ENCODE measurements at regions not wholly inside any gene's neighbourhood (a gene's known extent, or its start where the extent isn't known, plus 50 kb on each side); places are given as distances from the start of the nearest gene placed in this dataset.

- no peak for DNase-seq (ENCODE audit: low read depth)
Observed at GRCh38 chr4:11182586-11183355, 245.9 kb downstream of the HS3ST1 start.

GRCh38 chr4:11182031-11182430, 246.7 kb downstream of the HS3ST1 start:
- DNase-seq (ENCODE audit: low read depth), result no peak

- no peak for DNase-seq (ENCODE audit: low read depth)
Observed at GRCh38 chr4:11179796-11180195, 248.9 kb downstream of the HS3ST1 start.

GRCh38 chr4:11178433-11178832, 250.3 kb downstream of the HS3ST1 start:
- DNase-seq (ENCODE audit: low read depth), result no peak

GRCh38 chr4:11175374-11175773, 253.3 kb downstream of the HS3ST1 start:
- DNase-seq (ENCODE audit: low read depth), result no peak

- no peak for DNase-seq (ENCODE audit: low read depth)
Observed at GRCh38 chr4:11166606-11167005, 262.1 kb downstream of the HS3ST1 start.

GRCh38 chr4:11166034-11166433, 262.7 kb downstream of the HS3ST1 start:
- no peak for DNase-seq (ENCODE audit: low read depth)

- DNase-seq (ENCODE audit: low read depth), result no peak
Observed at GRCh38 chr4:11165052-11165451, 263.6 kb downstream of the HS3ST1 start.

GRCh38 chr4:11160288-11160687, 268.4 kb downstream of the HS3ST1 start:
- no peak for DNase-seq (ENCODE audit: low read depth)

GRCh38 chr4:11158971-11159370, 269.7 kb downstream of the HS3ST1 start:
- DNase-seq (ENCODE audit: low read depth), result no peak

- DNase-seq (ENCODE audit: low read depth), result no peak
Observed at GRCh38 chr4:11155208-11155867, 273.4 kb downstream of the HS3ST1 start.

- no peak for DNase-seq (ENCODE audit: low read depth)
Observed at GRCh38 chr4:11153171-11153750, 275.4 kb downstream of the HS3ST1 start.

- DNase-seq (ENCODE audit: low read depth), result no peak
Observed at GRCh38 chr4:11152684-11153083, 276.0 kb downstream of the HS3ST1 start.

- DNase-seq (ENCODE audit: low read depth), result no peak
Observed at GRCh38 chr4:11151500-11151899, 277.2 kb downstream of the HS3ST1 start.

GRCh38 chr4:11149612-11150259, 279.0 kb downstream of the HS3ST1 start:
- no peak for DNase-seq (ENCODE audit: low read depth)

GRCh38 chr4:11139871-11140270, 288.8 kb downstream of the HS3ST1 start:
- no peak for DNase-seq (ENCODE audit: low read depth)

- DNase-seq (ENCODE audit: low read depth), result no peak
Observed at GRCh38 chr4:11138964-11139363, 289.7 kb downstream of the HS3ST1 start.

GRCh38 chr4:11134705-11135104, 294.0 kb downstream of the HS3ST1 start:
- no peak for DNase-seq (ENCODE audit: low read depth)

- no peak for DNase-seq (ENCODE audit: low read depth)
Observed at GRCh38 chr4:11133868-11134267, 294.8 kb downstream of the HS3ST1 start.

GRCh38 chr4:11132478-11132877, 296.2 kb downstream of the HS3ST1 start:
- no peak for DNase-seq (ENCODE audit: low read depth)

- DNase-seq (ENCODE audit: low read depth), result no peak
Observed at GRCh38 chr4:11131491-11131890, 297.2 kb downstream of the HS3ST1 start.

- no peak for DNase-seq (ENCODE audit: low read depth)
Observed at GRCh38 chr4:11130195-11130970, 298.3 kb downstream of the HS3ST1 start.

Measured in fibroblast of gingiva (primary cell).